HEK293T (cell line): ENCODE measurements at regions not wholly inside any gene's neighbourhood (a gene's known extent, or its start where the extent isn't known, plus 50 kb on each side); places are given as distances from the start of the nearest gene placed in this dataset.

Source experiments
- BHLHE40 ChIP-seq: fragments of 450-650 bp; IDR thresholded peaks from 2 replicates; pipeline ENCODE4 v1.6.1; 2016; ENCODE audit warnings: mild to moderate bottlenecking, moderate library complexity, borderline replicate concordance
- CTBP1 ChIP-seq: fragments of 450-650 bp; IDR thresholded peaks from 2 replicates; pipeline ENCODE4 v1.6.1; 2016; ENCODE audit warnings: borderline replicate concordance
- ELF4 ChIP-seq: fragments of 450-650 bp; IDR thresholded peaks from 2 replicates; pipeline ENCODE4 v1.6.1; 2017; ENCODE audit warnings: antibody characterized with exemption
- FOXK2 ChIP-seq: fragments of 450-650 bp; IDR thresholded peaks from 2 replicates; pipeline ENCODE4 v1.6.1; 2016; ENCODE audit warnings: mild to moderate bottlenecking
- FOXM1 ChIP-seq: fragments of 450-650 bp; IDR thresholded peaks from 2 replicates; pipeline ENCODE4 v1.6.1; 2017; ENCODE audit warnings: mild to moderate bottlenecking, borderline replicate concordance
- PKNOX1 ChIP-seq: fragments of 450-650 bp; IDR thresholded peaks from 2 replicates; pipeline ENCODE4 v1.6.1; 2016
- SP1 ChIP-seq: fragments of 450-650 bp; IDR thresholded peaks from 2 replicates; pipeline ENCODE4 v1.6.1; 2017
- SUZ12 ChIP-seq: fragments of 450-650 bp; IDR thresholded peaks from 2 replicates; pipeline ENCODE4 v1.6.1; 2016; ENCODE audit warnings: mild to moderate bottlenecking

GRCh38 chr12:90519285-90519684, 435.7 kb downstream of the CCER1 start:
- TF ChIP-seq CTBP1, result no peak
- TF ChIP-seq SUZ12, result no peak
- TF ChIP-seq FOXK2, result no peak
- no peak for TF ChIP-seq PKNOX1
- TF ChIP-seq FOXM1, result no peak
- TF ChIP-seq BHLHE40, result no peak
- no peak for TF ChIP-seq ELF4
- no peak for TF ChIP-seq SP1
